HEK293 (cell line): ENCODE measurements at regions not wholly inside any gene's neighbourhood (a gene's known extent, or its start where the extent isn't known, plus 50 kb on each side); places are given as distances from the start of the nearest gene placed in this dataset.

Experiments used
- CTCF ChIA-PET: fragments of 350-600 bp; formaldehyde crosslinking; extraction: SDS; loops from one replicate; lab custom pipeline; 2021; ENCODE audit warnings: antibody characterized with exemption; lab: Yijun Ruan, JAX
- POLR2A ChIA-PET: fragments of 300-600 bp; formaldehyde crosslinking; extraction: SDS; loops from one replicate; lab custom pipeline; 2020; ENCODE audit warnings: antibody characterized with exemption, inconsistent platforms; lab: Yijun Ruan, JAX
- H3K27ac ChIP-seq: fragments of 200-500 bp; sonication (Bioruptor generic); 2 replicates; pipeline ENCODE4 v1.5.1; 2014; ENCODE audit warnings: low read depth, low read length, control low read depth, inconsistent platforms; ENCODE audit errors: extremely low read depth
- H3K36me3 ChIP-seq, 2 experiments: fragments of 200-500 bp in 1 of 2; sonication (Bioruptor generic) in 1 of 2; 1 replicate in 1 of 2; 2 replicates in 1 of 2; pipeline ENCODE4 v1.5.1; 2014 to 2017; ENCODE audit warnings: inconsistent platforms in 2 of 2, low read length in 2 of 2; ENCODE audit not compliant: control insufficient read depth in 2 of 2, insufficient read depth in 1 of 2
- H3K4me1 ChIP-seq: fragments of 200-500 bp; sonication (Bioruptor generic); 2 replicates; pipeline ENCODE4 v1.5.1; 2014; ENCODE audit warnings: mild to moderate bottlenecking, low read length, inconsistent platforms; ENCODE audit not compliant: control insufficient read depth, insufficient read depth
- H3K4me3 ChIP-seq: 2 replicates; pipeline ENCODE4 v1.5.1; 2011; ENCODE audit warnings: low read depth, mild to moderate bottlenecking, control low read depth, low read length, moderate library complexity
- H3K9me3 ChIP-seq: fragments of 200-500 bp; sonication (Bioruptor generic); 2 replicates; pipeline ENCODE4 v1.5.1; 2014; ENCODE audit warnings: low read depth, low read length, inconsistent platforms; ENCODE audit not compliant: control insufficient read depth, insufficient read depth
- EGR2 ChIP-seq: fragments of 450-650 bp; formaldehyde crosslinking; IDR thresholded peaks from 2 replicates; pipeline ENCODE4 v1.5.1; 2016; ENCODE audit warnings: low read depth, missing biosample characterization, missing genetic modification characterization
- GLIS1 ChIP-seq: fragments of 450-650 bp; formaldehyde crosslinking; IDR thresholded peaks from 2 replicates; pipeline ENCODE4 v1.5.1; 2016; ENCODE audit warnings: missing biosample characterization, missing genetic modification characterization
- MEIS1 ChIP-seq: sonication (generic); formaldehyde crosslinking; IDR thresholded peaks from 2 replicates; pipeline ENCODE4 v1.8.1; 2022; ENCODE audit warnings: missing genetic modification reagents, mild to moderate bottlenecking, borderline replicate concordance
- MZF1 ChIP-seq: fragments of 450-650 bp; formaldehyde crosslinking; IDR thresholded peaks from 2 replicates; pipeline ENCODE4 v1.5.1; 2017; ENCODE audit warnings: missing biosample characterization, missing genetic modification characterization, borderline replicate concordance
- OVOL3 ChIP-seq: fragments of 450-650 bp; formaldehyde crosslinking; IDR thresholded peaks from 2 replicates; pipeline ENCODE4 v1.5.1; 2016; ENCODE audit warnings: missing biosample characterization, missing genetic modification characterization
- SCRT2 ChIP-seq: fragments of 450-650 bp; formaldehyde crosslinking; IDR thresholded peaks from 2 replicates; pipeline ENCODE4 v1.5.1; 2016; ENCODE audit warnings: missing biosample characterization, missing genetic modification characterization
- YY2 ChIP-seq: fragments of 450-650 bp; formaldehyde crosslinking; IDR thresholded peaks from 2 replicates; pipeline ENCODE4 v1.5.1; 2016; ENCODE audit warnings: missing biosample characterization, missing genetic modification characterization
- ZBTB20 ChIP-seq: fragments of 450-650 bp; formaldehyde crosslinking; IDR thresholded peaks from 2 replicates; pipeline ENCODE4 v1.5.1; 2016; ENCODE audit warnings: missing biosample characterization, missing genetic modification characterization
- ZBTB21 ChIP-seq: fragments of 450-650 bp; formaldehyde crosslinking; IDR thresholded peaks from 2 replicates; pipeline ENCODE4 v1.5.1; 2017; ENCODE audit warnings: missing biosample characterization, missing genetic modification characterization
- ZNF16 ChIP-seq: fragments of 450-650 bp; formaldehyde crosslinking; IDR thresholded peaks from 2 replicates; pipeline ENCODE4 v1.5.1; 2016; ENCODE audit warnings: low read depth, missing biosample characterization, missing genetic modification characterization
- ZNF175 ChIP-seq: fragments of 450-650 bp; formaldehyde crosslinking; IDR thresholded peaks from 2 replicates; pipeline ENCODE4 v1.5.1; 2016; ENCODE audit warnings: missing biosample characterization, missing genetic modification characterization
- ZNF184 ChIP-seq: fragments of 450-650 bp; IDR thresholded peaks from 2 replicates; pipeline ENCODE4 v1.5.1; 2018; ENCODE audit warnings: missing biosample characterization, mild to moderate bottlenecking, missing genetic modification characterization
- ZNF214 ChIP-seq: fragments of 450-650 bp; formaldehyde crosslinking; IDR thresholded peaks from 2 replicates; pipeline ENCODE4 v1.5.1; 2017; ENCODE audit warnings: missing biosample characterization, mild to moderate bottlenecking, missing genetic modification characterization, borderline replicate concordance
- ZNF248 ChIP-seq: fragments of 450-650 bp; formaldehyde crosslinking; IDR thresholded peaks from 2 replicates; pipeline ENCODE4 v1.5.1; 2017; ENCODE audit warnings: missing biosample characterization, missing genetic modification characterization
- ZNF324 ChIP-seq: fragments of 450-650 bp; formaldehyde crosslinking; IDR thresholded peaks from 2 replicates; pipeline ENCODE4 v1.5.1; 2016; ENCODE audit warnings: missing biosample characterization, missing genetic modification characterization
- ZNF354C ChIP-seq: fragments of 450-650 bp; formaldehyde crosslinking; IDR thresholded peaks from 2 replicates; pipeline ENCODE4 v1.5.1; 2016; ENCODE audit warnings: missing biosample characterization, missing genetic modification characterization, low read depth, borderline replicate concordance
- ZNF600 ChIP-seq: fragments of 450-650 bp; formaldehyde crosslinking; IDR thresholded peaks from 2 replicates; pipeline ENCODE4 v1.5.1; 2016; ENCODE audit warnings: missing biosample characterization, missing genetic modification characterization
- ZNF626 ChIP-seq: fragments of 450-650 bp; sonication (Bioruptor Pico); formaldehyde crosslinking; IDR thresholded peaks from 2 replicates; pipeline ENCODE4 v1.5.1; 2018; ENCODE audit warnings: missing biosample characterization, missing genetic modification characterization, inconsistent platforms
- ZNF792 ChIP-seq: fragments of 450-650 bp; formaldehyde crosslinking; IDR thresholded peaks from 2 replicates; pipeline ENCODE4 v1.5.1; 2016; ENCODE audit warnings: missing biosample characterization, missing genetic modification characterization
- ZNF830 ChIP-seq: fragments of 450-650 bp; IDR thresholded peaks from 2 replicates; pipeline ENCODE4 v1.5.0; 2018; ENCODE audit warnings: missing biosample characterization, missing genetic modification characterization, low read depth, mild to moderate bottlenecking, moderate library complexity
- TF ChIP-seq, protein P1 (sequence below): fragments of 450-650 bp; formaldehyde crosslinking; IDR thresholded peaks from 2 replicates; pipeline ENCODE4 v1.5.1; 2016; ENCODE audit warnings: missing biosample characterization, missing genetic modification characterization
- TF ChIP-seq, protein P2 (sequence below): fragments of 450-650 bp; formaldehyde crosslinking; IDR thresholded peaks from 2 replicates; pipeline ENCODE4 v1.5.1; 2016; ENCODE audit warnings: missing biosample characterization, missing genetic modification characterization
- TF ChIP-seq, protein P3 (sequence below): fragments of 450-650 bp; formaldehyde crosslinking; IDR thresholded peaks from 2 replicates; pipeline ENCODE4 v1.5.1; 2016; ENCODE audit warnings: missing biosample characterization, missing genetic modification characterization
- TF ChIP-seq, protein P4 (sequence below): fragments of 450-650 bp; formaldehyde crosslinking; IDR thresholded peaks from 2 replicates; pipeline ENCODE4 v1.5.1; 2016; ENCODE audit warnings: missing biosample characterization, missing genetic modification characterization
- TF ChIP-seq, protein P5 (sequence below): fragments of 450-650 bp; formaldehyde crosslinking; IDR thresholded peaks from 2 replicates; pipeline ENCODE4 v1.5.1; 2016; ENCODE audit warnings: missing biosample characterization, missing genetic modification characterization

DNA sequence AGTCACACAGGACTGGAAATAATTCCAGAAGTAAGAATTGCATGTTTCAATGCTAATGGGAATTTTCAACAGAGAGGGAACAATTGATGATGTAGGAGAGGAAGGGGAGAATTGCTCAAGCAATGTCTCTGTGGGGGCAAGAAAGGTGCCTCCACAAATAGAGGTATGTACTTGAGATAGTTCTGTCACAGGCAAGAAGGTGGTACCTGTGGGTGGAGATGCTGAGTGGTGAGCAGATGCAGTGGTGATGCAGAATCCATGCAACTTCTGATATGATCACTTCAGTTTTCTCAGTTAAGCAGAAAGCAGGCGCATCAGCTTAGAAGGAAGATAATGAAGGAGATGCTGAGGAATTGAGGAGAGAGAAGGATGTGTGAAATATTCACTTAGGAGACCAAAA, 55.1 kb upstream of the SEC24B start:
- H3K27ac ChIP-seq = no peak overlapping the region
- peaks cover 5% of the 10 kb centered on the region for H3K4me1 ChIP-seq
- TF ChIP-seq, protein P1, sequence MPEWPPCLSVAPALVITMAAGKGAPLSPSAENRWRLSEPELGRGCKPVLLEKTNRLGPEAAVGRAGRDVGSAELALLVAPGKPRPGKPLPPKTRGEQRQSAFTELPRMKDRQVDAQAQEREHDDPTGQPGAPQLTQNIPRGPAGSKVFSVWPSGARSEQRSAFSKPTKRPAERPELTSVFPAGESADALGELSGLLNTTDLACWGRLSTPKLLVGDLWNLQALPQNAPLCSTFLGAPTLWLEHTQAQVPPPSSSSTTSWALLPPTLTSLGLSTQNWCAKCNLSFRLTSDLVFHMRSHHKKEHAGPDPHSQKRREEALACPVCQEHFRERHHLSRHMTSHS = no peak
- TF ChIP-seq, protein P2, sequence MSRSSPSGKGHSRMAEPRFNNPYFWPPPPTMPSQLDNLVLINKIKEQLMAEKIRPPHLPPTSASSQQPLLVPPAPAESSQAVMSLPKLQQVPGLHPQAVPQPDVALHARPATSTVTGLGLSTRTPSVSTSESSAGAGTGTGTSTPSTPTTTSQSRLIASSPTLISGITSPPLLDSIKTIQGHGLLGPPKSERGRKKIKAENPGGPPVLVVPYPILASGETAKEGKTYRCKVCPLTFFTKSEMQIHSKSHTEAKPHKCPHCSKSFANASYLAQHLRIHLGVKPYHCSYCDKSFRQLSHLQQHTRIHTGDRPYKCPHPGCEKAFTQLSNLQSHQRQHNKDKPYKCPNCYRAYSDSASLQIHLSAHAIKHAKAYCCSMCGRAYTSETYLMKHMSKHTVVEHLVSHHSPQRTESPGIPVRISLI (tag by site-specific recombination) = no peak
- TF ChIP-seq, protein P3, sequence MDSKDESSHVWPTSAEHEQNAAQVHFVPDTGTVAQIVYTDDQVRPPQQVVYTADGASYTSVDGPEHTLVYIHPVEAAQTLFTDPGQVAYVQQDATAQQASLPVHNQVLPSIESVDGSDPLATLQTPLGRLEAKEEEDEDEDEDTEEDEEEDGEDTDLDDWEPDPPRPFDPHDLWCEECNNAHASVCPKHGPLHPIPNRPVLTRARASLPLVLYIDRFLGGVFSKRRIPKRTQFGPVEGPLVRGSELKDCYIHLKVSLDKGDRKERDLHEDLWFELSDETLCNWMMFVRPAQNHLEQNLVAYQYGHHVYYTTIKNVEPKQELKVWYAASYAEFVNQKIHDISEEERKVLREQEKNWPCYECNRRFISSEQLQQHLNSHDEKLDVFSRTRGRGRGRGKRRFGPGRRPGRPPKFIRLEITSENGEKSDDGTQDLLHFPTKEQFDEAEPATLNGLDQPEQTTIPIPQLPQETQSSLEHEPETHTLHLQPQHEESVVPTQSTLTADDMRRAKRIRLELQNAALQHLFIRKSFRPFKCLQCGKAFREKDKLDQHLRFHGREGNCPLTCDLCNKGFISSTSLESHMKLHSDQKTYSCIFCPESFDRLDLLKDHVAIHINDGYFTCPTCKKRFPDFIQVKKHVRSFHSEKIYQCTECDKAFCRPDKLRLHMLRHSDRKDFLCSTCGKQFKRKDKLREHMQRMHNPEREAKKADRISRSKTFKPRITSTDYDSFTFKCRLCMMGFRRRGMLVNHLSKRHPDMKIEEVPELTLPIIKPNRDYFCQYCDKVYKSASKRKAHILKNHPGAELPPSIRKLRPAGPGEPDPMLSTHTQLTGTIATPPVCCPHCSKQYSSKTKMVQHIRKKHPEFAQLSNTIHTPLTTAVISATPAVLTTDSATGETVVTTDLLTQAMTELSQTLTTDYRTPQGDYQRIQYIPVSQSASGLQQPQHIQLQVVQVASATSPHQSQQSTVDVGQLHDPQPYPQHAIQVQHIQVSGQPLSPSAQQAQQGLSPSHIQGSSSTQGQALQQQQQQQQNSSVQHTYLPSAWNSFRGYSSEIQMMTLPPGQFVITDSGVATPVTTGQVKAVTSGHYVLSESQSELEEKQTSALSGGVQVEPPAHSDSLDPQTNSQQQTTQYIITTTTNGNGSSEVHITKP = no peak
- no peak for TF ChIP-seq GLIS1 (tag by site-specific recombination)
- no peak for TF ChIP-seq ZNF16
- TF ChIP-seq, all 188 proteins: peak for 0
- Histone ChIP-seq H3K4me3 (no peak overlapping the region), H3K36me3 (no peaks in the 10 kb centered on the region), H3K9me3 (no peaks in the 10 kb centered on the region)
- POLR2A ChIA-PET = no interaction called here
- CTCF ChIA-PET = no interaction called here

DNA sequence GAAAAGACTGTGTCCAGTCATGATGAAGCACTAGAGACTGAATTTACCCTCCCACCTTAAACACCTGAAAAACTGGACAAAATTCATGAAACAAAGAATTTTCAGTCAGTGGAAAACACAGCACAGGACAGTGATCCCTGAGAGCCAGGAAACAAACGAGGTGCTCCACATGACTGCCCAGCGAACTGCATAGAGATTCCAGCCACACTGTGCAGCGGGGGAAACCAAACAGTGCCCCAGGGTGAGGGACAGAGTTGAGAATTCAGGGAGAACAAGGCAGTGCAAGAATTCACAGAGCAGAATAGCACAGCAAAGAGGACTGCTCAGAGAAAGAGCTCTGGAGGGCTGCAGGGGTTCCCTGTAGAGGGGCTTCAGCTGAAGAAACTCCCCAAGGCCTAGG, 55.5 kb upstream of the SEC24B start:
- POLR2A ChIA-PET = no interaction called here
- Histone ChIP-seq H3K4me3 (no peak overlapping the region), H3K36me3 (no peaks in the 10 kb centered on the region), H3K27ac (no peak overlapping the region), H3K9me3 (no peaks in the 10 kb centered on the region), H3K4me1 (peaks cover 5% of the 10 kb centered on the region)
- TF ChIP-seq, protein P4, sequence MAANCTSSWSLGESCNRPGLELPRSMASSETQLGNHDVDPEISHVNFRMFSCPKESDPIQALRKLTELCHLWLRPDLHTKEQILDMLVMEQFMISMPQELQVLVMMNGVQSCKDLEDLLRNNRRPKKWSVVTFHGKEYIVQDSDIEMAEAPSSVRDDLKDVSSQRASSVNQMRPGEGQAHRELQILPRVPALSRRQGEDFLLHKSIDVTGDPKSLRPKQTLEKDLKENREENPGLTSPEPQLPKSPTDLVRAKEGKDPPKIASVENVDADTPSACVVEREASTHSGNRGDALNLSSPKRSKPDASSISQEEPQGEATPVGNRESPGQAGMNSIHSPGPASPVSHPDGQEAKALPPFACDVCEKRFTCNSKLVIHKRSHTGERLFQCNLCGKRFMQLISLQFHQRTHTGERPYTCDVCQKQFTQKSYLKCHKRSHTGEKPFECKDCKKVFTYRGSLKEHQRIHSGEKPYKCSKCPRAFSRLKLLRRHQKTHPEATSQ (tag by site-specific recombination) = no peak
- TF ChIP-seq ZNF184 (tag by site-specific recombination) (no peak), MEIS1 (CRISPR knock-in tag) (no peak), ZNF830 (tag by site-specific recombination) (no peak), ZNF626 (no peak), SCRT2 (tag by site-specific recombination) (no peak), ZNF354C (no peak), ZBTB21 (no peak), EGR2 (tag by site-specific recombination) (no peak), ZNF214 (no peak), ZNF248 (no peak), ZNF600 (tag by site-specific recombination) (no peak), ZNF792 (tag by site-specific recombination) (no peak), ZNF175 (tag by site-specific recombination) (no peak), MZF1 (no peak), YY2 (tag by site-specific recombination) (no peak), ZNF324 (no peak), OVOL3 (tag by site-specific recombination) (no peak), ZBTB20 (no peak)
- TF ChIP-seq, protein P5, sequence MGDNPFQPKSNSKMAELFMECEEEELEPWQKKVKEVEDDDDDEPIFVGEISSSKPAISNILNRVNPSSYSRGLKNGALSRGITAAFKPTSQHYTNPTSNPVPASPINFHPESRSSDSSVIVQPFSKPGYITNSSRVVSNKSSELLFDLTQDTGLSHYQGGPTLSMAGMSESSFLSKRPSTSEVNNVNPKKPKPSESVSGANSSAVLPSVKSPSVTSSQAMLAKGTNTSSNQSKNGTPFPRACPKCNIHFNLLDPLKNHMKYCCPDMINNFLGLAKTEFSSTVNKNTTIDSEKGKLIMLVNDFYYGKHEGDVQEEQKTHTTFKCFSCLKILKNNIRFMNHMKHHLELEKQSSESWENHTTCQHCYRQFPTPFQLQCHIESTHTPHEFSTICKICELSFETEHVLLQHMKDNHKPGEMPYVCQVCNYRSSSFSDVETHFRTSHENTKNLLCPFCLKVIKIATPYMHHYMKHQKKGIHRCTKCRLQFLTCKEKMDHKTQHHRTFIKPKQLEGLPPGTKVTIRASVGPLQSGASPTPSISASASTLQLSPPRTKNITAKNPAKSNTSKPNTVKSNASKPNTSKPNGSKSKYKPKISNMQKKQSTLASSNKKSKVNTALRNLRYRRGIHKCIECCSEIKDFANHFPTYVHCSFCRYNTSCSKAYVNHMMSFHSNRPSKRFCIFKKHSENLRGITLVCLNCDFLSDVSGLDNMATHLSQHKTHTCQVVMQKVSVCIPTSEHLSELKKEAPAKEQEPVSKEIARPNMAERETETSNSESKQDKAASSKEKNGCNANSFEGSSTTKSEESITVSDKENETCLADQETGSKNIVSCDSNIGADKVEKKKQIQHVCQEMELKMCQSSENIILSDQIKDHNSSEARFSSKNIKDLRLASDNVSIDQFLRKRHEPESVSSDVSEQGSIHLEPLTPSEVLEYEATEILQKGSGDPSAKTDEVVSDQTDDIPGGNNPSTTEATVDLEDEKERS (tag by site-specific recombination) = no peak
- CTCF ChIA-PET = no interaction called here
